ENCODE measurements at regions not wholly inside any gene's neighbourhood (a gene's known extent, or its start where the extent isn't known, plus 50 kb on each side); places are given as distances from the start of the nearest gene placed in this dataset.

GRCh38 chr6:4344317-4344899 lies 209.0 kb upstream of the ECI2 start:
- no peaks in the 10 kb centered on the region for H3K4me1 ChIP-seq (ENCODE audit: insufficient read depth, low read length, severe bottlenecking)
- no peaks in the 10 kb centered on the region for H3F3A ChIP-seq (ENCODE audit: insufficient read depth, low read length)
- H3K27ac ChIP-seq (ENCODE audit: low read depth, low read length, poor library complexity, severe bottlenecking): no peak overlapping the region
- no peaks in the 10 kb centered on the region for H3K36me3 ChIP-seq (ENCODE audit: insufficient read depth, low read length)
- H3K9me2 ChIP-seq (ENCODE audit: low read depth, low read length): no peaks in the 10 kb centered on the region
- no peak overlapping the region for H3K4me2 ChIP-seq (ENCODE audit: low read length)
- no peak for TF ChIP-seq CTCF (IDR thresholded peaks at IDR 0.05; ENCODE audit: low read length)
- TF ChIP-seq EZH2 (IDR thresholded peaks at IDR 0.05; ENCODE audit: borderline replicate concordance, low read length): no peak
- H2AFZ ChIP-seq (ENCODE audit: low read length): no peak overlapping the region
- no peaks in the 10 kb centered on the region for H4K20me1 ChIP-seq (ENCODE audit: insufficient read depth, low read length)
- H3K4me3 ChIP-seq (ENCODE audit: low read depth, low read length, poor library complexity, severe bottlenecking): no peak overlapping the region
- H3K27me3 ChIP-seq (ENCODE audit: insufficient read depth, low read length): peaks cover 4% of the 10 kb centered on the region; the same call in 1 of the 2 replicates
- no peak overlapping the region for H3K9ac ChIP-seq (ENCODE audit: low read length)
- H3K79me2 ChIP-seq (ENCODE audit: insufficient read depth, low read length): no peaks in the 10 kb centered on the region
- no peaks in the 10 kb centered on the region for H3K9me3 ChIP-seq (ENCODE audit: low read length)

GRCh38 chr6:4342407-4343137 lies 207.2 kb upstream of the ECI2 start:
- Histone ChIP-seq H2AFZ (ENCODE audit: low read length) (no peak overlapping the region), H3K27ac (ENCODE audit: low read depth, low read length, poor library complexity, severe bottlenecking) (no peak overlapping the region), H3K4me2 (ENCODE audit: low read length) (no peak overlapping the region), H3K79me2 (ENCODE audit: insufficient read depth, low read length) (no peaks in the 10 kb centered on the region), H3F3A (ENCODE audit: insufficient read depth, low read length) (no peaks in the 10 kb centered on the region), H3K27me3 (ENCODE audit: insufficient read depth, low read length) (peaks cover 4% of the 10 kb centered on the region; the same call in 1 of the 2 replicates), H3K4me3 (ENCODE audit: low read depth, low read length, poor library complexity, severe bottlenecking) (no peak overlapping the region), H4K20me1 (ENCODE audit: insufficient read depth, low read length) (no peaks in the 10 kb centered on the region), H3K36me3 (ENCODE audit: insufficient read depth, low read length) (no peaks in the 10 kb centered on the region), H3K9ac (ENCODE audit: low read length) (no peak overlapping the region), H3K9me3 (ENCODE audit: low read length) (no peaks in the 10 kb centered on the region), H3K4me1 (ENCODE audit: insufficient read depth, low read length, severe bottlenecking) (no peaks in the 10 kb centered on the region), H3K9me2 (ENCODE audit: low read depth, low read length) (no peaks in the 10 kb centered on the region)
- no peak for TF ChIP-seq CTCF (IDR thresholded peaks at IDR 0.05; ENCODE audit: low read length)

GRCh38 chr6:4341078-4341797 lies 205.9 kb upstream of the ECI2 start:
- no peaks in the 10 kb centered on the region for H3K9me3 ChIP-seq (ENCODE audit: low read length)
- no peak for TF ChIP-seq CTCF (IDR thresholded peaks at IDR 0.05; ENCODE audit: low read length)
- no peak for TF ChIP-seq EZH2 (IDR thresholded peaks at IDR 0.05; ENCODE audit: borderline replicate concordance, low read length)
- H3K36me3 ChIP-seq (ENCODE audit: insufficient read depth, low read length): no peaks in the 10 kb centered on the region
- H3K4me3 ChIP-seq (ENCODE audit: low read depth, low read length, poor library complexity, severe bottlenecking): no peak overlapping the region
- no peak overlapping the region for H2AFZ ChIP-seq (ENCODE audit: low read length)
- no peak overlapping the region for H3K9ac ChIP-seq (ENCODE audit: low read length)
- peaks cover 4% of the 10 kb centered on the region; the same call in 1 of the 2 replicates for H3K27me3 ChIP-seq (ENCODE audit: insufficient read depth, low read length)
- no peak overlapping the region for H3K4me2 ChIP-seq (ENCODE audit: low read length)
- no peaks in the 10 kb centered on the region for H3K9me2 ChIP-seq (ENCODE audit: low read depth, low read length)
- H3K27ac ChIP-seq (ENCODE audit: low read depth, low read length, poor library complexity, severe bottlenecking): no peak overlapping the region
- H4K20me1 ChIP-seq (ENCODE audit: insufficient read depth, low read length): no peaks in the 10 kb centered on the region
- H3K4me1 ChIP-seq (ENCODE audit: insufficient read depth, low read length, severe bottlenecking): no peaks in the 10 kb centered on the region
- no peaks in the 10 kb centered on the region for H3F3A ChIP-seq (ENCODE audit: insufficient read depth, low read length)
- no peaks in the 10 kb centered on the region for H3K79me2 ChIP-seq (ENCODE audit: insufficient read depth, low read length)

All from OCI-LY1 (cell line).